Hematopoietic multipotent progenitor cell treated with erythropoietin and hydrocortisone succinate and interleukin-3 and kit ligand, for 17 days (in vitro differentiated cells): ENCODE measurements at regions not wholly inside any gene's neighbourhood (a gene's known extent, or its start where the extent isn't known, plus 50 kb on each side); places are given as distances from the start of the nearest gene placed in this dataset.

Experiments used
- DNase-seq: peaks from one replicate; pipeline ENCODE4 v3.0.0-alpha.2; 2015; ENCODE audit warnings: low spot score

GRCh38 chr11:97685695-97686094, 1295.9 kb downstream of the JRKL start:
- no peak for DNase-seq

- no peak for DNase-seq
Measured at GRCh38 chr11:97687111-97687510, 1297.3 kb downstream of the JRKL start.

GRCh38 chr11:97691061-97691460, 1301.2 kb downstream of the JRKL start:
- no peak for DNase-seq

- no peak for DNase-seq
Measured at GRCh38 chr11:97702951-97703350, 1313.1 kb downstream of the JRKL start.

GRCh38 chr11:97703851-97704250, 1314.0 kb downstream of the JRKL start:
- no peak for DNase-seq

GRCh38 chr11:97705441-97705840, 1315.3 kb upstream of the CNTN5 start:
- DNase-seq, result peak; percentile 10

- no peak for DNase-seq
Measured at GRCh38 chr11:97717922-97718321, 1302.8 kb upstream of the CNTN5 start.

- no peak for DNase-seq
Measured at GRCh38 chr11:97722065-97722464, 1298.7 kb upstream of the CNTN5 start.

- DNase-seq, result no peak
Measured at GRCh38 chr11:97722721-97723120, 1298.0 kb upstream of the CNTN5 start.

- DNase-seq, result no peak
Measured at GRCh38 chr11:97729546-97730272, 1291.0 kb upstream of the CNTN5 start.

GRCh38 chr11:97732011-97732632, 1288.6 kb upstream of the CNTN5 start:
- DNase-seq, result no peak

- no peak for DNase-seq
Measured at GRCh38 chr11:97738751-97739150, 1282.0 kb upstream of the CNTN5 start.

GRCh38 chr11:97739932-97740800, 1280.6 kb upstream of the CNTN5 start:
- no peak for DNase-seq

- DNase-seq, result no peak
Measured at GRCh38 chr11:97740801-97741151, 1280.0 kb upstream of the CNTN5 start.

GRCh38 chr11:97742717-97743116, 1278.0 kb upstream of the CNTN5 start:
- no peak for DNase-seq

- DNase-seq, result no peak
Measured at GRCh38 chr11:97743205-97743742, 1277.5 kb upstream of the CNTN5 start.

GRCh38 chr11:97745515-97746050, 1275.2 kb upstream of the CNTN5 start:
- no peak for DNase-seq

GRCh38 chr11:97746818-97747217, 1273.9 kb upstream of the CNTN5 start:
- DNase-seq, result no peak

GRCh38 chr11:97751405-97751804, 1269.3 kb upstream of the CNTN5 start:
- no peak for DNase-seq

- DNase-seq, result no peak
Measured at GRCh38 chr11:97751952-97752351, 1268.8 kb upstream of the CNTN5 start.

GRCh38 chr11:97754976-97755375, 1265.8 kb upstream of the CNTN5 start:
- DNase-seq, result no peak

- no peak for DNase-seq
Measured at GRCh38 chr11:97756571-97757335, 1264.0 kb upstream of the CNTN5 start.
